Jurkat, Clone E6-1 (cell line): ENCODE measurements at regions not wholly inside any gene's neighbourhood (a gene's known extent, or its start where the extent isn't known, plus 50 kb on each side); places are given as distances from the start of the nearest gene placed in this dataset.
A peak's percentile ranks its signal among the peaks of the same experiment; 100 is the strongest.
"Not testable (repeated sequence)": the region's sequence is repeated elsewhere in the genome, so short reads cannot be mapped to it uniquely, and the experiment has no call there.

Experiments used
- DNase-seq: peaks from one replicate; pipeline ENCODE4 v3.0.0-alpha.2; 2011; ENCODE audit warnings: low read depth, low spot score
- H3K4me3 ChIP-seq: 2 replicates; pipeline ENCODE4 v1.5.1; 2011; ENCODE audit warnings: mild to moderate bottlenecking, low read length, control low read depth, moderate library complexity

- no peak for DNase-seq
- no peak overlapping the region for H3K4me3 ChIP-seq
Observed at GRCh38 chr5:98500811-98501210, 272.7 kb upstream of the RGMB start.

GRCh38 chr5:98503616-98504015 is 269.8 kb upstream of the RGMB start:
- no peak overlapping the region for H3K4me3 ChIP-seq
- DNase-seq, result no peak

GRCh38 chr5:98504505-98504904 is 269.0 kb upstream of the RGMB start:
- DNase-seq, result no peak

GRCh38 chr5:98510143-98510985 is 263.1 kb upstream of the RGMB start:
- DNase-seq, result no peak
- no peak overlapping the region for H3K4me3 ChIP-seq

More at GRCh38 chr5:98504505-98504904, 269.0 kb upstream of the RGMB start:
- no peak overlapping the region for H3K4me3 ChIP-seq

GRCh38 chr5:98513380-98513779 is 260.1 kb upstream of the RGMB start:
- DNase-seq, result no peak
- H3K4me3 ChIP-seq, result no peak overlapping the region

GRCh38 chr5:98514215-98514614 is 259.2 kb upstream of the RGMB start:
- DNase-seq, result no peak
- H3K4me3 ChIP-seq, result no peak overlapping the region

GRCh38 chr5:98516701-98517100 is 256.8 kb upstream of the RGMB start:
- no peak overlapping the region for H3K4me3 ChIP-seq

GRCh38 chr5:98517560-98518366 is 255.7 kb upstream of the RGMB start:
- DNase-seq, result no peak
- H3K4me3 ChIP-seq, result no peak overlapping the region

More at GRCh38 chr5:98516701-98517100, 256.8 kb upstream of the RGMB start:
- DNase-seq, result no peak

GRCh38 chr5:98518754-98519153 is 254.7 kb upstream of the RGMB start:
- H3K4me3 ChIP-seq, result no peak overlapping the region
- DNase-seq, result no peak

GRCh38 chr5:98519571-98519970 is 253.9 kb upstream of the RGMB start:
- no peak overlapping the region for H3K4me3 ChIP-seq
- DNase-seq, result no peak

GRCh38 chr5:98521821-98522220 is 251.6 kb upstream of the RGMB start:
- no peak overlapping the region for H3K4me3 ChIP-seq
- no peak for DNase-seq

- DNase-seq, result no peak
- no peak overlapping the region for H3K4me3 ChIP-seq
Observed at GRCh38 chr5:98524773-98525172, 248.7 kb upstream of the RGMB start.

GRCh38 chr5:98527846-98528245 is 245.6 kb upstream of the RGMB start:
- no peak overlapping the region for H3K4me3 ChIP-seq
- no peak for DNase-seq

GRCh38 chr5:98529321-98529720 is 244.1 kb upstream of the RGMB start:
- no peak overlapping the region for H3K4me3 ChIP-seq

GRCh38 chr5:98530224-98530623 is 243.2 kb upstream of the RGMB start:
- no peak for DNase-seq
- no peak overlapping the region for H3K4me3 ChIP-seq

More at GRCh38 chr5:98529321-98529720, 244.1 kb upstream of the RGMB start:
- no peak for DNase-seq

- DNase-seq, result no peak
- H3K4me3 ChIP-seq, result no peak overlapping the region
Observed at GRCh38 chr5:98535901-98536300, 237.6 kb upstream of the RGMB start.

- no peak for DNase-seq
Observed at GRCh38 chr5:98540056-98540455, 233.4 kb upstream of the RGMB start.

GRCh38 chr5:98541641-98542040 is 231.8 kb upstream of the RGMB start:
- H3K4me3 ChIP-seq, result no peak overlapping the region
- DNase-seq, result no peak

More at GRCh38 chr5:98540056-98540455, 233.4 kb upstream of the RGMB start:
- no peak overlapping the region for H3K4me3 ChIP-seq

GRCh38 chr5:98543490-98543889 is 230.0 kb upstream of the RGMB start:
- no peak overlapping the region for H3K4me3 ChIP-seq
- DNase-seq, result peak; percentile 14

- DNase-seq, result not testable (repeated sequence)
Observed at GRCh38 chr5:98546924-98547323, 226.5 kb upstream of the RGMB start.

More at GRCh38 chr5:98546924-98547323, 226.5 kb upstream of the RGMB start:
- H3K4me3 ChIP-seq, result not testable (repeated sequence)
